ENCODE measurements at regions not wholly inside any gene's neighbourhood (a gene's known extent, or its start where the extent isn't known, plus 50 kb on each side); places are given as distances from the start of the nearest gene placed in this dataset.

GRCh38 chr4:160826339-160826679, 1337.5 kb downstream of the FSTL5 start:
- BruUV-seq (replicated peaks): no TSS peak
- no peak for DNase-seq (ENCODE audit: unreplicated experiment)
- H3K4me1 Mint-ChIP-seq (ENCODE audit: insufficient read depth, unreplicated experiment): no peaks in the 10 kb centered on the region
- TF ChIP-seq CTCF (IDR thresholded peaks at IDR 0.05; ENCODE audit: unreplicated experiment): no peak
- ChIA-PET CTCF (interaction anchor here (0.5 kb wide), 1 partner anchor 1160 kb away, joined by 4 read pairs; no protein-coding TSS in a partner anchor), POLR2A (no interaction called here)
- intact Hi-C loops (cut with micrococcal nuclease): no loop called here
- no peaks in the 10 kb centered on the region for H3K36me3 Mint-ChIP-seq (ENCODE audit: insufficient read depth, unreplicated experiment)
- H3K9me3 Mint-ChIP-seq (ENCODE audit: unreplicated experiment): no peaks in the 10 kb centered on the region
- no peaks in the 10 kb centered on the region for H3K27me3 Mint-ChIP-seq (ENCODE audit: insufficient read depth, unreplicated experiment)
- H3K27ac Mint-ChIP-seq (ENCODE audit: low read depth, unreplicated experiment): no peak overlapping the region
- no peak overlapping the region for H3K4me3 Mint-ChIP-seq (ENCODE audit: unreplicated experiment)

GRCh38 chr4:160831165-160831922, 1332.5 kb downstream of the FSTL5 start:
- BruUV-seq (replicated peaks): no TSS peak
- intact Hi-C loops (cut with micrococcal nuclease): no loop called here
- CTCF ChIA-PET: interaction anchor here (0.6 kb wide), 2 partner anchors 886 to 911 kb away, joined by 3 read pairs; no protein-coding TSS in a partner anchor
- H3K27ac Mint-ChIP-seq (ENCODE audit: low read depth, unreplicated experiment): no peak overlapping the region
- H3K27me3 Mint-ChIP-seq (ENCODE audit: insufficient read depth, unreplicated experiment): no peaks in the 10 kb centered on the region
- no peak for DNase-seq (ENCODE audit: unreplicated experiment)
- no peak overlapping the region for H3K4me3 Mint-ChIP-seq (ENCODE audit: unreplicated experiment)
- POLR2A ChIA-PET: interaction anchor here (1.3 kb wide), 1 partner anchor 15 kb away, joined by 5 read pairs; no protein-coding TSS in a partner anchor
- TF ChIP-seq CTCF (IDR thresholded peaks at IDR 0.05; ENCODE audit: unreplicated experiment): no peak
- no peaks in the 10 kb centered on the region for H3K9me3 Mint-ChIP-seq (ENCODE audit: unreplicated experiment)
- H3K36me3 Mint-ChIP-seq (ENCODE audit: insufficient read depth, unreplicated experiment): no peaks in the 10 kb centered on the region
- H3K4me1 Mint-ChIP-seq (ENCODE audit: insufficient read depth, unreplicated experiment): peaks cover 6% of the 10 kb centered on the region

GRCh38 chr4:160835789-160836188, 1328.0 kb downstream of the FSTL5 start:
- DNase-seq (ENCODE audit: unreplicated experiment): peak; percentile 46
- ChIA-PET POLR2A (no interaction called here), CTCF (no interaction called here)
- TF ChIP-seq CTCF (IDR thresholded peaks at IDR 0.05; ENCODE audit: unreplicated experiment): no peak
- Mint-ChIP-seq H3K4me1 (ENCODE audit: insufficient read depth, unreplicated experiment) (peaks cover 6% of the 10 kb centered on the region), H3K27me3 (ENCODE audit: insufficient read depth, unreplicated experiment) (no peaks in the 10 kb centered on the region), H3K36me3 (ENCODE audit: insufficient read depth, unreplicated experiment) (no peaks in the 10 kb centered on the region), H3K9me3 (ENCODE audit: unreplicated experiment) (no peaks in the 10 kb centered on the region), H3K4me3 (ENCODE audit: unreplicated experiment) (no peak overlapping the region), H3K27ac (ENCODE audit: low read depth, unreplicated experiment) (no peak overlapping the region)
- intact Hi-C loops (cut with micrococcal nuclease): no loop called here
- BruUV-seq (replicated peaks): no TSS peak

- ChIA-PET CTCF (no interaction called here), POLR2A (no interaction called here)
- no TSS peak for BruUV-seq (replicated peaks)
- H3K9me3 Mint-ChIP-seq (ENCODE audit: unreplicated experiment): no peaks in the 10 kb centered on the region
- intact Hi-C loops (cut with micrococcal nuclease): no loop called here
- H3K27me3 Mint-ChIP-seq (ENCODE audit: insufficient read depth, unreplicated experiment): no peaks in the 10 kb centered on the region
- H3K4me1 Mint-ChIP-seq (ENCODE audit: insufficient read depth, unreplicated experiment): peaks cover 6% of the 10 kb centered on the region
- H3K4me3 Mint-ChIP-seq (ENCODE audit: unreplicated experiment): no peak overlapping the region
- H3K36me3 Mint-ChIP-seq (ENCODE audit: insufficient read depth, unreplicated experiment): no peaks in the 10 kb centered on the region
- DNase-seq (ENCODE audit: unreplicated experiment): no peak
- no peak for TF ChIP-seq CTCF (IDR thresholded peaks at IDR 0.05; ENCODE audit: unreplicated experiment)
- H3K27ac Mint-ChIP-seq (ENCODE audit: low read depth, unreplicated experiment): no peak overlapping the region
These were observed 1327.4 kb downstream of the FSTL5 start for GRCh38 chr4:160836431-160836830.
